GM18909 (cell line): ENCODE measurements at regions not wholly inside any gene's neighbourhood (a gene's known extent, or its start where the extent isn't known, plus 50 kb on each side); places are given as distances from the start of the nearest gene placed in this dataset.
"Not testable (repeated sequence)": the region's sequence is repeated elsewhere in the genome, so short reads cannot be mapped to it uniquely, and the experiment has no call there.

Experiments
- ATAC-seq: cut with Tn5 transposase; IDR thresholded peaks from one replicate; pipeline ENCODE4 v1.9.1; 2021; ENCODE audit warnings: mild to moderate bottlenecking; ENCODE audit not compliant: unreplicated experiment, poor library complexity

- no peak for ATAC-seq
Measured at GRCh38 chr7:136267822-136268221, 290.7 kb upstream of the MTPN start.

DNA sequence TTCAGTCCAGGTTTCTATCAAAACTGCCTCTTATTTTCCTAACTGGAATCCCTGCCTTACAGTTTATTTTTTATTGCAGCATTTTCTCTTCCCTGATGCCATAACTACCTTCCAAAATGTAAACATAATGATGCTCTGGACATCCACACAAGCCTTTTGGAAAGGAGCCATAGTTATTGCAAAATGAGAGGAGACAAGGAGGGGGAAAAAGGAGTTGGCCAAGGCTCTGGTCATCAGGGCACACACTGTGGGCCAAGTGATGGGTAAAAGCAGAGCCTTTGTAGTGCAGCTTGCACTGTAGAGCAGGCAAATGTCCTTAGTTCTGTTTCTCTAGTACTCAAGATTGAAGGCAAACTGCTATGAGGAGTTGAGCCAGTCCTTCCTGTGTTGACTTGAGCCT is 289.3 kb upstream of the MTPN start:
- ATAC-seq = no peak

- ATAC-seq = not testable (repeated sequence)
Measured at GRCh38 chr7:136264304-136264703, 287.1 kb upstream of the MTPN start.

- not testable (repeated sequence) for ATAC-seq
Measured at GRCh38 chr7:136263112-136263860, 286.1 kb upstream of the MTPN start.

GRCh38 chr7:136260591-136260990 is 283.4 kb upstream of the MTPN start:
- not testable (repeated sequence) for ATAC-seq

DNA sequence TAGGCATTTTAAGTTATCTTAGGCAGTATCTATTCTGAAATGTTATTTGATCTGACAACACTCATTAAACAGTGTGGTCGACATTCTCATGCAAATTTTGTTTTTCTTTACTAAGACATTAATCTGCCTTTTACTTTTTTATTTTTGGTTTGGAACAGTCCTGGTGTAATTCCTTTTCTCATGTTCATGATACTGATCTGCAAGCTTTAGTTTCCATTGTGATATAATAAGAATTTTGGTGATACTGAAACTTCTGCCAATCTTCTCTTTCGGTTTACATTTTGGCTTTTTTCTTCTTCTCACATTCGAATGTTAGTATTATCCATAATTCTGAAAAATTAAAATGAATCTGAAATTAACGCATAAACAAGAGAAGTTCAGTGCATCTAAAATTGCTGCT is 281.9 kb upstream of the MTPN start:
- no peak for ATAC-seq

DNA sequence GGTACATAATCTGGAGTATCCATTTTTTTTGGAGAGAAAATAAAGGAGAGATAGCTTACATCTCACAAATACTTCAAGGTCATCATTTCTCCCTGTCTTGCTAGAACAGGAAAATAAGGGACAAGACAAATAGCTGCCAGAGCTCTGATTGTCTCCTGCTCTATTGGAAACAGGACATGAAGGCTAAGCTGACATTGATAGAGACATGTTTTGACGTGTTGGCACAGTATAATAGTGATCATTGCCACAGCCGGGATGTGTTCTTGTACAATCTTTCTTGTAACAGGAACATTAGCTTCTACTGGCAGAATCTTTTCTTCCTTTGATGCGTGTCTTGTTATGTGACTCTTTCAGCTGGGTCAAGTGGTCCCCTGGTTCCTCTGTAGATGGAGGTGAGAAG is 279.3 kb upstream of the MTPN start:
- no peak for ATAC-seq

DNA sequence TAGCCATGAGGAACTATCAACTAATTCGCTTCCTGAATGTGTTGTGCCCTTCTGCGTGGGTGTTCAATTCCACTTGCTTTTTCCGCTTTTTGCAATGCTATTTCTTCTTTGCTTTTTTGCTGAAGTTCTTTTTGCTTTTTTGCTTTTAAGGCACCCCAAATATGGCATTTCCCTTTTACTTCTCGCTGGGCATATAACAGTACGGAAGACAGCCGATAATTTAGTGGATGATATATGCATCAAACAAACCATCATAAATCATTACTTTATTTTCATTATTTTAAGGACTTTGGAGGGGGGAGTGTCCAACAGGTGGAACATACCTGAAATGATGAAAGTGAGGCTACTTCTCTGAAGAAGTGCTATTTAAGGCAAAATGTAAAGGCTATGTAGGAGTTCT is 277.0 kb upstream of the MTPN start:
- ATAC-seq = no peak

DNA sequence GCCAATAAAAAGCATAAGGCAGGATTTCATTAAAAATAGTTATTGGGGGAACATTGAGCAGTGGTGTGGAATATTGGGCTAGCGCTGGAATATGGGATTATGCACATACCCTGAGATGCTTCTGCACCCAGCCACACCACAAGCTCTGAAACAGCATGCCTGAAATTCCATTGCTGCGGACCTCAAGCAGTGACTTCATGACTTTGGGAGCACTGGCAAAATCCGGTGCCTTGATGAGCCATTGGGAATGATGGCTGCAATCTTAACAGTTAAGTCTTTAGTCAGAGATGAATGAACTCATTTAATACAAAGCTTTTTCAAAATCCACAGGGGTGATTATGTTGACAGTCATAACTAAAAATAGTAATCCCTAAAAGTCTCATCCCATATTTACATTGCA is 274.7 kb upstream of the MTPN start:
- no peak for ATAC-seq

DNA sequence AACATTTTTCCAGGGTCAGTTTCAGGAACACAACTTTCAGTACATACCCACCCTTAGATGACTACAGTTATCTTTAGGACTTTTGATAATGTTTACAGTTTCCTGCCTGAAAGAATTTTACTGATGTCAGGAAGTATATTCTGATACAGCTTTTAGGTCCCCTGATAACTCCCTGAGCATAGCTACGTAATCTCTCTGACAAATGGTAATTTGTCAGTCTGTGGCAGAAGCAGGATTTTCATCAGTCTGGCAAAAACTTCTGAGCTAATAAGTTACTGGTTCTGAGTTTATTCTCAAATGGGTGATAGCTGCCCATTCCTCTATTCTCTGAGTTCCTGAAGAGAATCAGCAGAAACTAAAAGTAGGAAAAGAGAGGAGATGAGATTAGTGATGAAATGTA is 270.1 kb upstream of the MTPN start:
- no peak for ATAC-seq

DNA sequence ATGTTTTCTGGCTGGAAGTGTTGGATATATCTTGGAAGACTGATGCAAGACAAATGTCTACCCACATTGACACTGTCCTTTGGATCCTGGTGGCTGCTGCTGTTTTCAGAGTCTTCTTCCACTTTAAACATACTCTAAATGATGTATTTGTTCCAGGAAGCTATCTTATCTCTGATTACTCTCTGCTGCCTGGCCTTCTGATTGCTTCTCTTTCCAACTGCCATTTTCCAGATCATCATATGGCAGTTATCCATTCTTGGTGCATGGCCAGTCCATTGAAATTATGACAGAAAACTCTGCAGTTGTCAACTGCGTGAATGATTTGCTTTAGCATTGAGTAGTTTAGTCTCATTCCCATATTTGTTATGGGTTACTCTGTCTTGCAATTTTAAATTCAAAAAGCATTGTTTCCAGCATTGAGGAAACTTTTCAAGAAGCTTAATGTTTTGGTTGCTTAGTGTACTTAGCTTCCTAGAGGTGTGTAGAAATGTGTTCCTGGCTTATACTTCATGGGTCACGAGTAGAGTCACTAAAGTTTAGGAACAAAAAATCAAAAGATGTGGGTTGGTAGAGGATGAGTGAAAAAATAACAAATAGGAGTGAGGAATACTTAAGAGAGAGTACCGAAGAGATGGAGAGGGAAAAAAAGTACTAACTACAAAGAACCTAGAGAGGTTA is 268.3 kb upstream of the MTPN start:
- no peak for ATAC-seq

DNA sequence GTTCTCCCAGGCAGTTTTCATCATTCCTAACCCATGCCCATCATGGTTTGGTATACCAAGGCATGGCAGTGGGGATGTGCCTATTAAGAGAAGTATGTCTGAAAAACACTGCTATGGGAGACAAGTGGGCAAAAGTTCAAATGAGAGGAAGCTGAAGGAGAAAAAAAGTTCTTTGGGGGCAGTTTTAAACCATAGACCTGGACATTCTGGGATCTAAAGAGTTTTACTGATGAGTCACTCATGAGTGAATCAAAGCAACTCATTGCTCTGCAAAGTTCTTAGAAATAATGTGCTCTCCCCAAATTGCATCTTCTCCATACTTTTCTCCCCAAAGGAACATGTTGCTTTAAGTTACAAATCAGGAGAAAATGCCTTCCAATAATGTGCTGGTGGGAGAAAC is 256.9 kb upstream of the MTPN start:
- no peak for ATAC-seq

GRCh38 chr7:136230210-136230609 is 253.1 kb upstream of the MTPN start:
- no peak for ATAC-seq

GRCh38 chr7:136229790-136230189 is 252.6 kb upstream of the MTPN start:
- no peak for ATAC-seq

GRCh38 chr7:136228171-136228570 is 251.0 kb upstream of the MTPN start:
- ATAC-seq = no peak

DNA sequence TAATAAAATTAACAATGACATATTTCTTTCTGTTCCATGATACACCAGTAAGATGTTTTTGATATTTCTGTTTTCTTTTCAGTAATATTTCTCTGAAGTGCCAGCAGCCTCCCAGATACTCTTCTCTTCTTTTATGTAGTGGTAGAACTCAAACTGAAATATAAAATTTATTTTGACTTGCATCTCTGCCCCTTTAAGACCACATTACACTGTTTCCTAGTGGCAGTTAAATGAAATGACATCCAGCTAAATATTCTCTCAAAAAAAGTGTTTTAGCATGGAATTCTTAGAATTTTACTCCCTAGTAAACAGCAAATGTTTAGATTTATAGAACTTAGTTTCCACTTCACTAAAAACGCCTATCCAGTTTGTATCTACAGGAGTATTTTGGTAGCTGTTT is 237.2 kb upstream of the MTPN start:
- no peak for ATAC-seq

GRCh38 chr7:136213012-136213411 is 235.9 kb upstream of the MTPN start:
- ATAC-seq = no peak

- no peak for ATAC-seq
Measured at GRCh38 chr7:136210664-136211063, 233.5 kb upstream of the MTPN start.

DNA sequence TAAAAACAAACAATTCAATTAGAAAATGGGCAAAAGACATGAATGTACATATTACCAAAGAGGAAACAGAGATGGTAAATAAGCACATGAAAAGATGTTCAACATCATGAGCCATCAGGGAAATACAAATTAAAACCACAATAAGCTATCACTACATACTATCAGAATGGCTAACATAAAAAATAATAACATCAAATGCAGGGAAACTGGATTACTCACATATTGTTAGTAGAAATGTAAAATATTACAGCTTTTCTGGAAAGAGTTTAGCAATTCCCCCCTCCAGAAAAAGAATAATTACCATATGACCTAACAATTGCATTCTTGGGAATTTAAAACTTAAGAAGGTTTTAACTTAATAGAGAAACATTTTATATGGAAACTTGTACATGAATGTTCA is 232.9 kb upstream of the MTPN start:
- no peak for ATAC-seq

DNA sequence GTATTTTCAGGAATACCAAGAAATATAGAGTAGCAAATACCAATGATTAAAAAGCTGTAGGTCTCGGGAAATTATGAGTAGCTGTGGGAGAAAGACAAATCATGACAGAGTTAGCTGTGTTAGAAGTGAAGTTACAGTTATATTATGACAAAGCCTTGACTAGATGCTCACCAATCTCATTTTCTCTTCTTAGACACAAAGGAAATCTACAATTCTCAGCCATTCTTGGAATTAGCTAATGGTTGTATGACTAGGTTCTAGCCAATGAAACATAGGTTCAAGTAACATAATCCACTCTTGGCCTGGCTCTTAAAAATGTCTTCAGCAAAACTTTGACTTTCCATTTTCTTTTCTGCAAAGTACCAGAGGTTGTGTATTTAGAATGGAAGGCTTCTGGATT is 228.8 kb upstream of the MTPN start:
- ATAC-seq = no peak

GRCh38 chr7:136198168-136198567 is 221.0 kb upstream of the MTPN start:
- ATAC-seq = no peak

GRCh38 chr7:136194878-136195277 is 217.7 kb upstream of the MTPN start:
- ATAC-seq = no peak
